ENCODE measurements at regions not wholly inside any gene's neighbourhood (a gene's known extent, or its start where the extent isn't known, plus 50 kb on each side); places are given as distances from the start of the nearest gene placed in this dataset.
A peak's percentile ranks its signal among the peaks of the same experiment; 100 is the strongest.
"Not testable (repeated sequence)": the region's sequence is repeated elsewhere in the genome, so short reads cannot be mapped to it uniquely, and the experiment has no call there.

GRCh38 chr5:103772248-103772647, 209.7 kb upstream of the NUDT12 start:
- Histone ChIP-seq H3K4me3 (no peak overlapping the region), H3K4me1 (no peaks in the 10 kb centered on the region), H3K27me3 (no peaks in the 10 kb centered on the region), H3K9me3 (replicated peaks) (no peaks in the 10 kb centered on the region), H3K36me3 (no peaks in the 10 kb centered on the region), H3K27ac (no peak overlapping the region)
- DNase-seq, result no peak

GRCh38 chr5:103764403-103764802, 201.8 kb upstream of the NUDT12 start:
- Histone ChIP-seq H3K9me3 (replicated peaks) (no peaks in the 10 kb centered on the region), H3K4me1 (no peaks in the 10 kb centered on the region), H3K4me3 (no peak overlapping the region), H3K27ac (no peak overlapping the region), H3K27me3 (no peaks in the 10 kb centered on the region), H3K36me3 (no peaks in the 10 kb centered on the region)
- no peak for DNase-seq

- no peak overlapping the region for H3K27ac ChIP-seq
- H3K9me3 ChIP-seq (replicated peaks), result no peaks in the 10 kb centered on the region
- H3K4me1 ChIP-seq, result no peaks in the 10 kb centered on the region
- no peaks in the 10 kb centered on the region for H3K27me3 ChIP-seq
- H3K4me3 ChIP-seq, result no peak overlapping the region
- DNase-seq, result no peak
- H3K36me3 ChIP-seq, result no peaks in the 10 kb centered on the region
Measured at GRCh38 chr5:103758996-103759395, 196.4 kb upstream of the NUDT12 start.

- no peaks in the 10 kb centered on the region for H3K27me3 ChIP-seq
- H3K27ac ChIP-seq, result no peak overlapping the region
- H3K4me3 ChIP-seq, result no peak overlapping the region
- H3K4me1 ChIP-seq, result no peaks in the 10 kb centered on the region
- H3K36me3 ChIP-seq, result no peaks in the 10 kb centered on the region
- no peak for DNase-seq
- H3K9me3 ChIP-seq (replicated peaks), result no peaks in the 10 kb centered on the region
Measured at GRCh38 chr5:103755974-103756373, 193.4 kb upstream of the NUDT12 start.

GRCh38 chr5:103745353-103746065, 182.9 kb upstream of the NUDT12 start:
- Histone ChIP-seq H3K4me1 (no peaks in the 10 kb centered on the region), H3K4me3 (no peak overlapping the region), H3K9me3 (replicated peaks) (no peaks in the 10 kb centered on the region), H3K27me3 (no peaks in the 10 kb centered on the region), H3K36me3 (no peaks in the 10 kb centered on the region), H3K27ac (no peak overlapping the region)
- no peak for DNase-seq

- H3K36me3 ChIP-seq, result no peaks in the 10 kb centered on the region
- no peaks in the 10 kb centered on the region for H3K4me1 ChIP-seq
- H3K27ac ChIP-seq, result no peak overlapping the region
- H3K9me3 ChIP-seq (replicated peaks), result no peaks in the 10 kb centered on the region
- H3K4me3 ChIP-seq, result no peak overlapping the region
- no peak for DNase-seq
- no peaks in the 10 kb centered on the region for H3K27me3 ChIP-seq
Measured at GRCh38 chr5:103744159-103744558, 181.6 kb upstream of the NUDT12 start.

- no peak overlapping the region for H3K27ac ChIP-seq
- no peaks in the 10 kb centered on the region for H3K27me3 ChIP-seq
- H3K4me1 ChIP-seq, result no peaks in the 10 kb centered on the region
- no peaks in the 10 kb centered on the region for H3K36me3 ChIP-seq
- DNase-seq, result no peak
- no peak overlapping the region for H3K4me3 ChIP-seq
- no peaks in the 10 kb centered on the region for H3K9me3 ChIP-seq (replicated peaks)
Measured at GRCh38 chr5:103743421-103743820, 180.8 kb upstream of the NUDT12 start.

GRCh38 chr5:103741984-103742383, 179.4 kb upstream of the NUDT12 start:
- Histone ChIP-seq H3K27me3 (no peaks in the 10 kb centered on the region), H3K4me1 (no peaks in the 10 kb centered on the region), H3K36me3 (no peaks in the 10 kb centered on the region), H3K27ac (no peak overlapping the region), H3K9me3 (replicated peaks) (no peaks in the 10 kb centered on the region), H3K4me3 (no peak overlapping the region)
- DNase-seq, result no peak

GRCh38 chr5:103736343-103736742, 173.8 kb upstream of the NUDT12 start:
- H3K27ac ChIP-seq; H3K4me1 ChIP-seq; H3K4me3 ChIP-seq; H3K9me3 ChIP-seq (replicated peaks); H3K27me3 ChIP-seq; DNase-seq; H3K36me3 ChIP-seq: not testable (repeated sequence)

GRCh38 chr5:103724271-103724670, 161.7 kb upstream of the NUDT12 start:
- H3K9me3 ChIP-seq (replicated peaks), result no peaks in the 10 kb centered on the region

GRCh38 chr5:103721183-103721582, 158.6 kb upstream of the NUDT12 start:
- Histone ChIP-seq H3K9me3 (replicated peaks) (no peaks in the 10 kb centered on the region), H3K4me1 (no peaks in the 10 kb centered on the region), H3K36me3 (no peaks in the 10 kb centered on the region), H3K27ac (no peak overlapping the region), H3K4me3 (no peak overlapping the region), H3K27me3 (no peaks in the 10 kb centered on the region)
- DNase-seq, result no peak

More at GRCh38 chr5:103724271-103724670, 161.7 kb upstream of the NUDT12 start:
- H3K27me3 ChIP-seq, result no peaks in the 10 kb centered on the region
- H3K36me3 ChIP-seq, result no peaks in the 10 kb centered on the region
- no peak for DNase-seq
- no peaks in the 10 kb centered on the region for H3K4me1 ChIP-seq
- H3K27ac ChIP-seq, result no peak overlapping the region
- H3K4me3 ChIP-seq, result no peak overlapping the region

- no peak for DNase-seq
- no peaks in the 10 kb centered on the region for H3K9me3 ChIP-seq (replicated peaks)
- H3K4me3 ChIP-seq, result no peak overlapping the region
- H3K4me1 ChIP-seq, result no peaks in the 10 kb centered on the region
- no peaks in the 10 kb centered on the region for H3K36me3 ChIP-seq
- H3K27ac ChIP-seq, result no peak overlapping the region
- no peaks in the 10 kb centered on the region for H3K27me3 ChIP-seq
Measured at GRCh38 chr5:103718108-103718507, 155.5 kb upstream of the NUDT12 start.

- Histone ChIP-seq H3K4me3 (no peak overlapping the region), H3K27me3 (no peaks in the 10 kb centered on the region; the same call in 1 of the 2 replicates), H3K4me1 (no peaks in the 10 kb centered on the region), H3K9me3 (replicated peaks) (no peaks in the 10 kb centered on the region), H3K27ac (no peak overlapping the region), H3K36me3 (no peaks in the 10 kb centered on the region)
- no peak for DNase-seq
Measured at GRCh38 chr5:103708601-103709000, 146.0 kb upstream of the NUDT12 start.

- Histone ChIP-seq H3K27me3 (no peaks in the 10 kb centered on the region; the same call in 1 of the 2 replicates), H3K4me1 (no peaks in the 10 kb centered on the region), H3K36me3 (no peaks in the 10 kb centered on the region), H3K4me3 (no peak overlapping the region), H3K27ac (no peak overlapping the region), H3K9me3 (replicated peaks) (no peaks in the 10 kb centered on the region)
- DNase-seq, result no peak
Measured at GRCh38 chr5:103706939-103707682, 144.5 kb upstream of the NUDT12 start.

GRCh38 chr5:103703617-103704016, 141.0 kb upstream of the NUDT12 start:
- Histone ChIP-seq H3K27ac (no peak overlapping the region), H3K4me3 (no peak overlapping the region), H3K27me3 (no peaks in the 10 kb centered on the region; the same call in 1 of the 2 replicates), H3K4me1 (no peaks in the 10 kb centered on the region), H3K9me3 (replicated peaks) (no peaks in the 10 kb centered on the region), H3K36me3 (no peaks in the 10 kb centered on the region)
- no peak for DNase-seq

- Histone ChIP-seq H3K4me3 (no peak overlapping the region), H3K9me3 (replicated peaks) (no peaks in the 10 kb centered on the region), H3K4me1 (peaks cover 7% of the 10 kb centered on the region), H3K36me3 (no peaks in the 10 kb centered on the region), H3K27ac (no peak overlapping the region), H3K27me3 (no peaks in the 10 kb centered on the region)
- peak in 1 of 2 experiments; percentile 9 for DNase-seq
Measured at GRCh38 chr5:103693517-103693916, 130.9 kb upstream of the NUDT12 start.

All from SJCRH30 (cell line).